H1 (cell line): ENCODE measurements at regions not wholly inside any gene's neighbourhood (a gene's known extent, or its start where the extent isn't known, plus 50 kb on each side); places are given as distances from the start of the nearest gene placed in this dataset.

Experiments used
- CTCF ChIA-PET: fragments of 300-600 bp; sonication (Branson Sonifier 250); formaldehyde crosslinking; loops from one replicate; lab custom pipeline; 2021; ENCODE audit not compliant: partially characterized antibody; lab: Charles Lee
- POLR2A ChIA-PET: fragments of 300-600 bp; sonication (Branson Sonifier 250); formaldehyde crosslinking; loops from one replicate; lab custom pipeline; 2021; ENCODE audit warnings: inconsistent platforms; ENCODE audit not compliant: partially characterized antibody; lab: Charles Lee
- DNase-seq, 2 experiments: peaks; one replicate each; pipeline versions ENCODE4 v3.0.0 to v3.0.0-alpha.2; 2010 to 2022; ENCODE audit warnings: low spot score in 2 of 2, low read depth in 1 of 2, mixed read lengths in 1 of 2
- FAIRE-seq: peaks from 2 replicates; lab custom pipeline; 2011; peaks lifted over from hg19 to GRCh38; lab: Jason Lieb, UNC
- H2AFZ ChIP-seq: 2 replicates; pipeline ENCODE4 v1.8.1; 2012; ENCODE audit warnings: low read length, inconsistent platforms
- H2AK5ac ChIP-seq: 2 replicates; pipeline ENCODE4 v1.6.1; 2013; ENCODE audit warnings: low read depth, low read length
- H2BK120ac ChIP-seq: replicated peaks from 2 replicates; pipeline ENCODE3; 2013; ENCODE audit warnings: low read depth, low read length, inconsistent platforms
- H2BK12ac ChIP-seq: 2 replicates; pipeline ENCODE4 v1.6.1; 2013; ENCODE audit warnings: low read depth, low read length
- H2BK15ac ChIP-seq: 2 replicates; pipeline ENCODE4 v1.6.1; 2013; ENCODE audit warnings: low read length
- H2BK20ac ChIP-seq: 2 replicates; pipeline ENCODE4 v1.6.1; 2013; ENCODE audit warnings: low read length
- H2BK5ac ChIP-seq: 2 replicates; pipeline ENCODE4 v1.6.1; 2013; ENCODE audit warnings: low read depth, low read length
- H3K14ac ChIP-seq: 2 replicates; pipeline ENCODE4 v1.6.1; 2013; ENCODE audit warnings: inconsistent platforms; ENCODE audit not compliant: insufficient read length
- H3K18ac ChIP-seq: 2 replicates; pipeline ENCODE4 v1.6.1; 2013; ENCODE audit warnings: low read length; ENCODE audit errors: extremely low read depth
- H3K23ac ChIP-seq: 2 replicates; pipeline ENCODE4 v1.6.1; 2013; ENCODE audit warnings: inconsistent platforms; ENCODE audit not compliant: insufficient read length
- H3K23me2 ChIP-seq: 2 replicates; pipeline ENCODE4 v1.6.1; 2013; ENCODE audit warnings: low read depth, low read length
- H3K27ac ChIP-seq: 2 replicates; pipeline ENCODE4 v1.6.1; 2011; ENCODE audit warnings: low read depth, low read length, inconsistent platforms
- H3K27me3 ChIP-seq, 4 experiments: replicated peaks in 1 of 4; 1 replicate in 1 of 4; 2 replicates in 3 of 4; pipeline versions ENCODE4 v1.6.1 to v1.8.1; 2011 to 2013; ENCODE audit warnings: low read length in 3 of 4, mild to moderate bottlenecking in 3 of 4, inconsistent platforms in 2 of 4, mixed read lengths in 2 of 4, moderate library complexity in 1 of 4; ENCODE audit not compliant: control insufficient read depth in 3 of 4, insufficient read depth in 3 of 4; ENCODE audit errors: extremely low read depth in 1 of 4
- H3K36me3 ChIP-seq, 4 experiments: 2 replicates each; pipeline versions ENCODE4 v1.6.1 to v1.8.1; 2011 to 2013; ENCODE audit warnings: mild to moderate bottlenecking in 4 of 4, low read length in 3 of 4, moderate library complexity in 2 of 4, control low read depth in 1 of 4, inconsistent platforms in 1 of 4; ENCODE audit not compliant: insufficient read depth in 4 of 4, control insufficient read depth in 2 of 4
- H3K4ac ChIP-seq: replicated peaks from 2 replicates; pipeline ENCODE3; 2013; ENCODE audit warnings: low read length, low read depth, mixed read lengths, inconsistent platforms; ENCODE audit not compliant: insufficient read length
- H3K4me1 ChIP-seq, 4 experiments: replicated peaks in 1 of 4; 1 replicate in 1 of 4; 2 replicates in 3 of 4; pipeline versions ENCODE4 v1.6.1 to v1.8.1; 2011 to 2013; ENCODE audit warnings: low read length in 3 of 4, inconsistent platforms in 2 of 4, mixed read lengths in 1 of 4; ENCODE audit not compliant: insufficient read depth in 4 of 4, control insufficient read depth in 3 of 4
- H3K4me2 ChIP-seq, 2 experiments: 2 replicates each; pipeline versions ENCODE4 v1.6.1 to v1.8.1; 2011 to 2013; ENCODE audit warnings: low read depth in 2 of 2, low read length in 2 of 2, control low read depth in 1 of 2, inconsistent platforms in 1 of 2, mild to moderate bottlenecking in 1 of 2; ENCODE audit not compliant: insufficient read depth in 1 of 2
- H3K4me3 ChIP-seq, 4 experiments: fragments of 200-600, 300-600 bp in 1 of 4; sonication (generic), shearing (Covaris generic), sonication (Bioruptor Twin) in 1 of 4; 2 replicates each; pipeline versions ENCODE4 v1.5.1 to v1.8.1; 2011 to 2016; ENCODE audit warnings: low read length in 4 of 4, low read depth in 3 of 4, control low read depth in 2 of 4, inconsistent platforms in 2 of 4, mild to moderate bottlenecking in 2 of 4, mixed read lengths in 1 of 4, moderate library complexity in 1 of 4; ENCODE audit not compliant: insufficient read depth in 2 of 4; ENCODE audit errors: extremely low read depth in 1 of 4
- H3K56ac ChIP-seq: replicated peaks from 2 replicates; pipeline ENCODE3; 2013; ENCODE audit warnings: low read depth, mild to moderate bottlenecking, mixed read lengths, low read length, inconsistent platforms; ENCODE audit not compliant: insufficient read length
- H3K79me1 ChIP-seq: 2 replicates; pipeline ENCODE4 v1.6.1; 2013; ENCODE audit warnings: low read depth, low read length, control low read depth
- H3K79me2 ChIP-seq, 2 experiments: 2 replicates each; pipeline versions ENCODE4 v1.6.1 to v1.8.1; 2012 to 2013; ENCODE audit warnings: low read length in 2 of 2, mild to moderate bottlenecking in 2 of 2, inconsistent platforms in 1 of 2; ENCODE audit not compliant: insufficient read depth in 2 of 2, control insufficient read depth in 1 of 2
- H3K9ac ChIP-seq, 4 experiments: replicated peaks in 1 of 4; 1 replicate in 1 of 4; 2 replicates in 3 of 4; pipeline versions ENCODE4 v1.6.1 to v1.8.1; 2011 to 2013; ENCODE audit warnings: low read depth in 3 of 4, low read length in 3 of 4, control low read depth in 2 of 4, mild to moderate bottlenecking in 2 of 4, moderate library complexity in 2 of 4, inconsistent platforms in 1 of 4; ENCODE audit errors: extremely low read depth in 1 of 4
- H3K9me3 ChIP-seq, 2 experiments: 2 replicates each; pipeline versions ENCODE4 v1.6.1 to v1.8.1; 2012 to 2013; ENCODE audit warnings: mild to moderate bottlenecking in 2 of 2, moderate library complexity in 2 of 2, control low read depth in 1 of 2, inconsistent platforms in 1 of 2, low read depth in 1 of 2, low read length in 1 of 2, mixed read lengths in 1 of 2; ENCODE audit not compliant: insufficient read depth in 2 of 2
- H4K20me1 ChIP-seq, 2 experiments: replicated peaks in 1 of 2; 2 replicates each; pipeline versions ENCODE3 to v1.8.1; 2011 to 2013; ENCODE audit warnings: inconsistent platforms in 2 of 2, low read length in 2 of 2, mild to moderate bottlenecking in 1 of 2; ENCODE audit not compliant: insufficient read depth in 2 of 2, control insufficient read depth in 1 of 2
- H4K5ac ChIP-seq: 2 replicates; pipeline ENCODE4 v1.6.1; 2013; ENCODE audit warnings: low read length, low read depth, mixed read lengths, inconsistent platforms; ENCODE audit not compliant: insufficient read length
- H4K8ac ChIP-seq: 2 replicates; pipeline ENCODE4 v1.8.0; 2013; ENCODE audit warnings: mild to moderate bottlenecking, moderate library complexity, low read length, inconsistent platforms; ENCODE audit not compliant: insufficient read depth; ENCODE audit errors: extremely low read depth
- H4K91ac ChIP-seq: replicated peaks from 2 replicates; pipeline ENCODE3; 2013; ENCODE audit warnings: low read length, mixed read lengths, inconsistent platforms; ENCODE audit not compliant: insufficient read length
- HDAC2 ChIP-seq, 2 experiments: fragments of 300-600 bp in 1 of 2; sonication (generic) in 1 of 2; IDR thresholded peaks; 2 replicates each; pipeline ENCODE4 v1.6.1; 2011 to 2012; ENCODE audit warnings: low read depth in 2 of 2, low read length in 2 of 2, mild to moderate bottlenecking in 2 of 2, moderate library complexity in 2 of 2, borderline replicate concordance in 1 of 2, inconsistent platforms in 1 of 2
- JUND ChIP-seq: IDR thresholded peaks from 2 replicates; pipeline ENCODE4 v1.6.1; 2011; ENCODE audit warnings: mild to moderate bottlenecking, improper control_type of control experiment, low read length
- POLR2AphosphoS5 ChIP-seq: IDR thresholded peaks from 2 replicates; pipeline ENCODE4 v1.6.1; 2011; ENCODE audit warnings: low read depth, low read length
- SAP30 ChIP-seq: fragments of 300-600 bp; sonication (generic); IDR thresholded peaks from 2 replicates; pipeline ENCODE4 v1.7.1; 2012; ENCODE audit warnings: low read length, moderate library complexity, mild to moderate bottlenecking, inconsistent platforms; ENCODE audit not compliant: insufficient read depth, insufficient replicate concordance
- SIRT6 ChIP-seq: IDR thresholded peaks from one replicate; pipeline ENCODE4 v1.7.1; 2012; ENCODE audit warnings: low read length, inconsistent platforms
- WGBS, 2 experiments: shearing (Covaris generic) in 1 of 2; methylation state at CpG; one replicate each; pipeline versions ENCODE4 v1.1.6 to v1.1.7; 2013 to 2015; ENCODE audit warnings: low lambda C conversion rate in 2 of 2, mixed read lengths in 2 of 2, inconsistent platforms in 1 of 2, low coverage in 1 of 2, missing lambda C conversion rate in 1 of 2; ENCODE audit not compliant: insufficient replicate concordance in 2 of 2, insufficient coverage in 1 of 2, insufficient read length in 1 of 2; ENCODE audit errors: extremely low coverage in 1 of 2, missing lambda C conversion rate in 1 of 2; 5-methylcytosine and 5-hydroxymethylcytosine counted together

DNA sequence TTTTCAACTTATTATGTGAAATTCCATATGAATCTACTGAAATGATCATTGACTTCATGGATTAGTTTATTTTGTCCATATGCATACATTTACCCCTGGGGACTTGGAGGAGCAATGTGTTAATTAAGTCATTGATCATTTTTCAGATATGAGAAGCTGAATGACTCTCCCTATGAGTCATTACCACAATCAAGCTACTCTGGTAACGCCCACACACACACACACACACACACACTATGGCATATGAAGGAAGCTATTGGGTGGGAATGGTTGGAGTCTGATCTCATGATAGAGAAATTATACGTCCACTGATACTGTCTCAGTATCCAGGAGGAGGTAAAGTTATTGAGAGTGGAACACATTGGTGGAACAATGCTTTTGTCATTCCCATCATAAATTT, 528.9 kb downstream of the AGTPBP1 start:
- no peak overlapping the region for H2BK20ac ChIP-seq
- H3K56ac ChIP-seq: no peak overlapping the region
- no peak for DNase-seq
- no peaks in the 10 kb centered on the region for H3K23me2 ChIP-seq
- TF ChIP-seq SIRT6 (no peak), POLR2AphosphoS5 (no peak), SAP30 (no peak), JUND (0 out of 2 replicates have a peak, but pooled peaks have one; percentile 9), HDAC2 (IDR thresholded peaks at IDR 0.05; ENCODE audit: borderline replicate concordance in 1 of 2, low read depth in 2 of 2, low read length in 2 of 2) (no peak)
- no peak overlapping the region for H3K18ac ChIP-seq
- H3K27ac ChIP-seq: no peak overlapping the region
- H3K4ac ChIP-seq: no peak overlapping the region
- H4K20me1 ChIP-seq: no peaks in the 10 kb centered on the region
- H4K8ac ChIP-seq: no peak overlapping the region
- no peak overlapping the region for H2AFZ ChIP-seq
- H3K9ac ChIP-seq: no peak overlapping the region
- H3K4me1 ChIP-seq: peaks cover 2 to 9% (median 7%) of the 10 kb centered on the region in 4 experiments; a peak in 4 of 7 replicates
- no peak overlapping the region for H3K4me3 ChIP-seq
- no peak overlapping the region for H3K14ac ChIP-seq
- no peak overlapping the region for H2AK5ac ChIP-seq
- no peak overlapping the region for H2BK15ac ChIP-seq
- no peaks in the 10 kb centered on the region for H3K36me3 ChIP-seq
- WGBS, 2 experiments: 84% methylated on average over 2 of the region's 2 CpGs; no CpG with 5 or more reads in 1 of the 2 experiments
- H3K23ac ChIP-seq: no peak overlapping the region
- H3K79me2 ChIP-seq: peaks cover 0 to 2% of the 10 kb centered on the region in 2 experiments; a peak in 1 of 4 replicates
- no peak for FAIRE-seq
- H4K5ac ChIP-seq: no peak overlapping the region
- POLR2A ChIA-PET: no interaction called here
- no peak overlapping the region for H2BK12ac ChIP-seq
- 0 out of 4 replicates have a peak, but pooled peaks cover 0 to 2% of the 10 kb centered on the region in 2 experiments for H3K9me3 ChIP-seq
- CTCF ChIA-PET: interaction anchor here (0.9 to 1.0 kb wide), 2 partner anchors 16 to 101 kb away, joined by 3 read pairs; no protein-coding TSS in a partner anchor
- no peak overlapping the region for H2BK120ac ChIP-seq
- H4K91ac ChIP-seq: no peak overlapping the region
- H3K79me1 ChIP-seq: no peaks in the 10 kb centered on the region
- H3K4me2 ChIP-seq: no peak overlapping the region
- H3K27me3 ChIP-seq: no peaks in the 10 kb centered on the region
- no peak overlapping the region for H2BK5ac ChIP-seq
